ENCODE measurements at regions not wholly inside any gene's neighbourhood (a gene's known extent, or its start where the extent isn't known, plus 50 kb on each side); places are given as distances from the start of the nearest gene placed in this dataset.

DNA sequence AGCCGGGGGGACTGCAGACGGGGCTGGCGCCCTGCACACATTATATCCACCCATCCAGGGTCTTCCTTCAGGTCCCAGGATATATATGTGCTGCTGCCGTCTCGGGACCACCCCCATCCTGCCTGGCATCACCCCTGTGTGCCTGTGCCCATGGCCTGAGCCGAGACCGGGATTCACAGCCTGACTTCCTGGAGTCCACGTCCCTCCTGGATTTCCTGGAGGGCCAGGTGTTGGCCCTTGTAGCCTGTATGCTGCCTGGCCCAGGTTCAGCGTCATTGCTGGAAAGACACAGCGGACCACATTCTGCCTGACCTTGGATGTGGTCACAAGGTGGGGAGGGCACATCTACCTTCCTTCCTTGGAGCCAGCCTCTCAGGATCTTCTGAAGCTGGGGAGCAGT is 551.1 kb downstream of the BRD1 start:
- in situ Hi-C loops (cut with HindIII; ENCODE audit: low pct_unique_long_range_greater_than_20kb, low sequenced_read_pairs), result no loop called here
- H3K36me3 ChIP-seq (ENCODE audit: control insufficient read depth, insufficient read depth, low read length), result no peaks in the 10 kb centered on the region
- no TSS peak for BruUV-seq (replicated peaks)

GRCh38 chr22:49274754-49275380 is 552.8 kb downstream of the BRD1 start:
- Histone ChIP-seq H3K27me3 (ENCODE audit: control insufficient read depth, insufficient read depth, low read length) (no peaks in the 10 kb centered on the region), H3K36me3 (ENCODE audit: control insufficient read depth, insufficient read depth, low read length) (no peaks in the 10 kb centered on the region), H3K4me3 (ENCODE audit: low read depth in 2 of 2, low read length in 2 of 2) (no peak overlapping the region), H3K27ac (ENCODE audit: low read length) (no peak overlapping the region), H3K4me1 (ENCODE audit: control insufficient read depth, insufficient read depth, low read length) (no peaks in the 10 kb centered on the region), H3K9me3 (ENCODE audit: control insufficient read depth, insufficient read depth, low read depth, low read length) (no peaks in the 10 kb centered on the region)
- no peak for TF ChIP-seq SIN3A (IDR thresholded peaks at IDR 0.05; ENCODE audit: borderline replicate concordance, insufficient read depth, low read depth, low read length)
- TF ChIP-seq REST (IDR thresholded peaks at IDR 0.05; ENCODE audit: insufficient read depth in 1 of 2, low read depth in 2 of 2, low read length in 1 of 2), result no peak
- TF ChIP-seq POLR2AphosphoS5 (IDR thresholded peaks at IDR 0.05; ENCODE audit: low read depth, low read length), result no peak
- TF ChIP-seq CTCF (IDR thresholded peaks at IDR 0.05), result no peak
- no peak for TF ChIP-seq TCF7L2 (IDR thresholded peaks at IDR 0.05; ENCODE audit: low read depth, low read length)
- no TSS peak for BruUV-seq (replicated peaks)
- ATAC-seq (no peak), DNase-seq (ENCODE audit: low read depth, low spot score) (no peak)
- in situ Hi-C loops (cut with HindIII; ENCODE audit: low pct_unique_long_range_greater_than_20kb, low sequenced_read_pairs) (no loop called here), intact Hi-C loops (cut with micrococcal nuclease; ENCODE audit: unreplicated experiment) (no loop called here)
- CTCF ChIA-PET, result no interaction called here
- POLR2A ChIA-PET, result no interaction called here

More for the DNA sequence above, 551.1 kb downstream of the BRD1 start:
- H3K4me3 ChIP-seq (ENCODE audit: low read depth in 2 of 2, low read length in 2 of 2), result no peak overlapping the region
- no peak for DNase-seq (ENCODE audit: low read depth, low spot score)
- no peak for ATAC-seq
- TF ChIP-seq TCF7L2 (IDR thresholded peaks at IDR 0.05; ENCODE audit: low read depth, low read length) (no peak), REST (IDR thresholded peaks at IDR 0.05; ENCODE audit: insufficient read depth in 1 of 2, low read depth in 2 of 2, low read length in 1 of 2) (no peak), SIN3A (IDR thresholded peaks at IDR 0.05; ENCODE audit: borderline replicate concordance, insufficient read depth, low read depth, low read length) (no peak), CTCF (IDR thresholded peaks at IDR 0.05) (no peak), POLR2AphosphoS5 (IDR thresholded peaks at IDR 0.05; ENCODE audit: low read depth, low read length) (no peak)
- no peaks in the 10 kb centered on the region for H3K27me3 ChIP-seq (ENCODE audit: control insufficient read depth, insufficient read depth, low read length)
- no peak overlapping the region for H3K27ac ChIP-seq (ENCODE audit: low read length)
- ChIA-PET CTCF (no interaction called here), POLR2A (no interaction called here)
- H3K4me1 ChIP-seq (ENCODE audit: control insufficient read depth, insufficient read depth, low read length), result no peaks in the 10 kb centered on the region; the same call in 1 of the 2 replicates
- intact Hi-C loops (cut with micrococcal nuclease; ENCODE audit: unreplicated experiment), result no loop called here
- no peaks in the 10 kb centered on the region for H3K9me3 ChIP-seq (ENCODE audit: control insufficient read depth, insufficient read depth, low read depth, low read length)

Measured in Panc1 (cell line).